ENCODE measurements at regions not wholly inside any gene's neighbourhood (a gene's known extent, or its start where the extent isn't known, plus 50 kb on each side); places are given as distances from the start of the nearest gene placed in this dataset.
"Not testable (repeated sequence)": the region's sequence is repeated elsewhere in the genome, so short reads cannot be mapped to it uniquely, and the experiment has no call there.

- not testable (repeated sequence) for H3K4me1 ChIP-seq (ENCODE audit: insufficient read depth, low read length); H3K79me2 ChIP-seq (ENCODE audit: insufficient read depth, low read length); H4K20me1 ChIP-seq (ENCODE audit: insufficient read depth, low read length); H3K9ac ChIP-seq (ENCODE audit: low read depth, low read length); H3K27me3 ChIP-seq (ENCODE audit: insufficient read depth, low read length, poor library complexity); H3K9me3 ChIP-seq (ENCODE audit: insufficient read depth, low read length, severe bottlenecking); H3K36me3 ChIP-seq (ENCODE audit: insufficient read depth, low read length); ATAC-seq (ENCODE audit: insufficient read depth, low read depth); DNase-seq; H3K4me3 ChIP-seq (ENCODE audit: low read depth in 1 of 2, low read length in 2 of 2); H3K27ac ChIP-seq (ENCODE audit: low read length); H2AFZ ChIP-seq (ENCODE audit: low read depth, low read length); H3K4me2 ChIP-seq (ENCODE audit: insufficient read depth, low read length)
These were observed 147.7 kb downstream of the SPATA31A1 start for GRCh38 chr9:39503178-39503577.

GRCh38 chr9:39527387-39528029 is 172.0 kb downstream of the SPATA31A1 start:
- H3K27ac ChIP-seq (ENCODE audit: low read length); H3K27me3 ChIP-seq (ENCODE audit: insufficient read depth, low read length, poor library complexity): not testable (repeated sequence)

GRCh38 chr9:39532597-39532996 is 177.1 kb downstream of the SPATA31A1 start:
- H3K79me2 ChIP-seq (ENCODE audit: insufficient read depth, low read length); H3K9me3 ChIP-seq (ENCODE audit: insufficient read depth, low read length, severe bottlenecking); H3K27ac ChIP-seq (ENCODE audit: low read length); H2AFZ ChIP-seq (ENCODE audit: low read depth, low read length); H3K27me3 ChIP-seq (ENCODE audit: insufficient read depth, low read length, poor library complexity); DNase-seq; ATAC-seq (ENCODE audit: insufficient read depth, low read depth); H4K20me1 ChIP-seq (ENCODE audit: insufficient read depth, low read length); H3K4me1 ChIP-seq (ENCODE audit: insufficient read depth, low read length); H3K36me3 ChIP-seq (ENCODE audit: insufficient read depth, low read length); H3K4me2 ChIP-seq (ENCODE audit: insufficient read depth, low read length); H3K9ac ChIP-seq (ENCODE audit: low read depth, low read length); H3K4me3 ChIP-seq (ENCODE audit: low read depth in 1 of 2, low read length in 2 of 2): not testable (repeated sequence)

More at GRCh38 chr9:39527387-39528029, 172.0 kb downstream of the SPATA31A1 start:
- not testable (repeated sequence) for ATAC-seq (ENCODE audit: insufficient read depth, low read depth); H3K4me3 ChIP-seq (ENCODE audit: low read depth in 1 of 2, low read length in 2 of 2); H3K36me3 ChIP-seq (ENCODE audit: insufficient read depth, low read length); H3K79me2 ChIP-seq (ENCODE audit: insufficient read depth, low read length); H3K9ac ChIP-seq (ENCODE audit: low read depth, low read length); H4K20me1 ChIP-seq (ENCODE audit: insufficient read depth, low read length); H3K4me2 ChIP-seq (ENCODE audit: insufficient read depth, low read length); H3K4me1 ChIP-seq (ENCODE audit: insufficient read depth, low read length); H3K9me3 ChIP-seq (ENCODE audit: insufficient read depth, low read length, severe bottlenecking); H2AFZ ChIP-seq (ENCODE audit: low read depth, low read length); DNase-seq

GRCh38 chr9:39533001-39533762 is 177.7 kb downstream of the SPATA31A1 start:
- not testable (repeated sequence) for H3K4me3 ChIP-seq (ENCODE audit: low read depth in 1 of 2, low read length in 2 of 2); H3K4me2 ChIP-seq (ENCODE audit: insufficient read depth, low read length); H3K9me3 ChIP-seq (ENCODE audit: insufficient read depth, low read length, severe bottlenecking); H2AFZ ChIP-seq (ENCODE audit: low read depth, low read length); H3K36me3 ChIP-seq (ENCODE audit: insufficient read depth, low read length); H3K27me3 ChIP-seq (ENCODE audit: insufficient read depth, low read length, poor library complexity); H4K20me1 ChIP-seq (ENCODE audit: insufficient read depth, low read length); DNase-seq; H3K9ac ChIP-seq (ENCODE audit: low read depth, low read length); ATAC-seq (ENCODE audit: insufficient read depth, low read depth); H3K4me1 ChIP-seq (ENCODE audit: insufficient read depth, low read length); H3K27ac ChIP-seq (ENCODE audit: low read length); H3K79me2 ChIP-seq (ENCODE audit: insufficient read depth, low read length)

- H3K9ac ChIP-seq (ENCODE audit: low read depth, low read length); H3K9me3 ChIP-seq (ENCODE audit: insufficient read depth, low read length, severe bottlenecking); H4K20me1 ChIP-seq (ENCODE audit: insufficient read depth, low read length); H3K4me2 ChIP-seq (ENCODE audit: insufficient read depth, low read length); H3K4me3 ChIP-seq (ENCODE audit: low read depth in 1 of 2, low read length in 2 of 2); ATAC-seq (ENCODE audit: insufficient read depth, low read depth); H3K36me3 ChIP-seq (ENCODE audit: insufficient read depth, low read length); H3K4me1 ChIP-seq (ENCODE audit: insufficient read depth, low read length); H2AFZ ChIP-seq (ENCODE audit: low read depth, low read length); H3K27me3 ChIP-seq (ENCODE audit: insufficient read depth, low read length, poor library complexity); H3K79me2 ChIP-seq (ENCODE audit: insufficient read depth, low read length); H3K27ac ChIP-seq (ENCODE audit: low read length); DNase-seq: not testable (repeated sequence)
These were observed 178.5 kb downstream of the SPATA31A1 start for GRCh38 chr9:39533763-39534548.

- not testable (repeated sequence) for H3K4me1 ChIP-seq (ENCODE audit: insufficient read depth, low read length); ATAC-seq (ENCODE audit: insufficient read depth, low read depth); H3K27me3 ChIP-seq (ENCODE audit: insufficient read depth, low read length, poor library complexity); H3K9ac ChIP-seq (ENCODE audit: low read depth, low read length); H3K4me2 ChIP-seq (ENCODE audit: insufficient read depth, low read length); H4K20me1 ChIP-seq (ENCODE audit: insufficient read depth, low read length); H3K4me3 ChIP-seq (ENCODE audit: low read depth in 1 of 2, low read length in 2 of 2); DNase-seq; H3K36me3 ChIP-seq (ENCODE audit: insufficient read depth, low read length); H3K9me3 ChIP-seq (ENCODE audit: insufficient read depth, low read length, severe bottlenecking); H2AFZ ChIP-seq (ENCODE audit: low read depth, low read length); H3K27ac ChIP-seq (ENCODE audit: low read length); H3K79me2 ChIP-seq (ENCODE audit: insufficient read depth, low read length)
These were observed 179.4 kb downstream of the SPATA31A1 start for GRCh38 chr9:39534897-39535296.

GRCh38 chr9:39542157-39542556 is 186.7 kb downstream of the SPATA31A1 start:
- H3K4me3 ChIP-seq (ENCODE audit: low read depth in 1 of 2, low read length in 2 of 2); H3K4me1 ChIP-seq (ENCODE audit: insufficient read depth, low read length); ATAC-seq (ENCODE audit: insufficient read depth, low read depth); H3K79me2 ChIP-seq (ENCODE audit: insufficient read depth, low read length); H3K4me2 ChIP-seq (ENCODE audit: insufficient read depth, low read length); H3K36me3 ChIP-seq (ENCODE audit: insufficient read depth, low read length); H3K9ac ChIP-seq (ENCODE audit: low read depth, low read length); H3K27ac ChIP-seq (ENCODE audit: low read length); H3K27me3 ChIP-seq (ENCODE audit: insufficient read depth, low read length, poor library complexity); H2AFZ ChIP-seq (ENCODE audit: low read depth, low read length); DNase-seq; H3K9me3 ChIP-seq (ENCODE audit: insufficient read depth, low read length, severe bottlenecking); H4K20me1 ChIP-seq (ENCODE audit: insufficient read depth, low read length): not testable (repeated sequence)

- not testable (repeated sequence) for H3K4me2 ChIP-seq (ENCODE audit: insufficient read depth, low read length)
These were observed 189.6 kb downstream of the SPATA31A1 start for GRCh38 chr9:39545079-39545478.

More at GRCh38 chr9:39545079-39545478, 189.6 kb downstream of the SPATA31A1 start:
- not testable (repeated sequence) for ATAC-seq (ENCODE audit: insufficient read depth, low read depth); H3K4me3 ChIP-seq (ENCODE audit: low read depth in 1 of 2, low read length in 2 of 2); H4K20me1 ChIP-seq (ENCODE audit: insufficient read depth, low read length); H3K27ac ChIP-seq (ENCODE audit: low read length); H3K4me1 ChIP-seq (ENCODE audit: insufficient read depth, low read length); H3K27me3 ChIP-seq (ENCODE audit: insufficient read depth, low read length, poor library complexity); H3K79me2 ChIP-seq (ENCODE audit: insufficient read depth, low read length); H2AFZ ChIP-seq (ENCODE audit: low read depth, low read length); H3K9ac ChIP-seq (ENCODE audit: low read depth, low read length); DNase-seq; H3K36me3 ChIP-seq (ENCODE audit: insufficient read depth, low read length); H3K9me3 ChIP-seq (ENCODE audit: insufficient read depth, low read length, severe bottlenecking)

All from DND-41 (cell line).